Activated CD4-positive, alpha-beta T cell treated with anti-CD3 and anti-CD28 coated beads for 24 hours (primary cell): ENCODE measurements at regions not wholly inside any gene's neighbourhood (a gene's known extent, or its start where the extent isn't known, plus 50 kb on each side); places are given as distances from the start of the nearest gene placed in this dataset.
"Not testable (repeated sequence)": the region's sequence is repeated elsewhere in the genome, so short reads cannot be mapped to it uniquely, and the experiment has no call there.

Source experiments
- DNase-seq, 2 donors: peaks; one replicate each; pipeline ENCODE4 v3.0.0-alpha.2; 2020; ENCODE audit warnings: low read depth in 2 of 2

DNA sequence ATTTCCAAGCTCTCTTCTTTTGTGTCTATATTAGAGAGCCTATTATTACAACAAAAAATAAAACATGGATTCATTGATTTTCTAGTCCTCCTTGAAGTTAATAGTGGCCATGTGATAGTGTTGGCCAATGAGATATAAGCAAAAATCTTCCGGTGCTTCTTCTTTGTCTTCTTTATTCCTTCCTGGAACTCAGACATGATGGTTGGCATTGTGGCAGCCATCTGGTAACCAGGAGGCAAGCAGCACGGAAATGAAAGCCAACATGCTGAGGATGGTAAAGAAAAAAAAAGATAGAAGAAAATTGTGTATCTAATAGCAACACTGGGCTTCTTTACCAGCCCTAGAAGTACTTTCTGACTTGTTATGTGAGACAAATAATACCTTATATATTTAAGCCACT is 50.8 kb upstream of the SEL1L start:
- DNase-seq, result no peak

DNA sequence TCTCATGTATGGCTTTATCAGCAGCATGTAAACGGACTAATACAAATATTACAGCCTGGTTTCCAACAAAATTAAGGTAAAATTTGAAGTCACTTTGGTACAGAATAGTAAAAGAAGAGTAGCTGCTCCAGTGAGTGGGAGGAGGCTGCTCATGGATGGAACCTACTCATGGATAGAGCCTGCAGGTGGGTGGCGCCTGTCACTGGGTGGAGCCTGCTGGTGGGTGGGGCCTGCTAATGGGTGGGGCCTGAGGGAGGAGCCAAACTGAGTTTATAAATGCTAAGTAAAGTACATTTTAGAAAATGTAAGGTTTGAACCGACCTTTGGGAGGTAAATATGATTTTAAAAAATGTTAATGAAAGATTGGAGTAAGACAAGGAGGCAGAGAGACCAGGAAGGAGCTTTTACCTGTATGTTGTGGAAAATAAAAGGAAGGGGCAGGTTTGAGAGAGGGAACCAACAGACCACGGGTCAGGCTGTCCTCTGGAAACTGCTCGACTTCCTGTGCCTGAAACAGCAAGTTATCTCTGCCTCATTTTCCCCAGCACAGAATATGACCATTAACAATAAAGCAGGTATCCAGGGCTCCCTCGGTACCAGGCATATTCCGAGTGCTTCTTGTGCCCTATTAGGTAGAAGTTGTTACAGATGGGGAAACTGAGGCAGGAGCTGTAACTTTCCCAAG is 55.9 kb upstream of the SEL1L start:
- no peak for DNase-seq

DNA sequence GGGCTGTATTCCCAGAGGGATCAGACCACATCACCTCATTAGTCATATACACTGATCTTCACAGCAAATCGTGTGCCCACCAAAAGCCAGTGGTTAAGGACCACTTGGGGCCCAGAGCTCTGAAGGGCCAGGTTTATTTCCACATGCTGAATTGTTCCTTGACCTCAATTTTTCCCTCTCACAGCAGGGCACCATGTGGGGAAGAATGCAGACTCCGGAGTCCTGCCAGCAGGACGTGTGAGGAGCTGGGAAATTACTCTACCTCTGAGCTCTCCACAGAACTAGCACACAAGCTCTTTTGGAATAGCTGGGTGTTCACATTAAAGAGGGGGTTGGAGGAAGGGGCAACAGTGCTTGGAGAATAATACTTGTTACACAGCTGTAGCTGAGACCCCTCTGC is 57.6 kb upstream of the SEL1L start:
- DNase-seq, result no peak

DNA sequence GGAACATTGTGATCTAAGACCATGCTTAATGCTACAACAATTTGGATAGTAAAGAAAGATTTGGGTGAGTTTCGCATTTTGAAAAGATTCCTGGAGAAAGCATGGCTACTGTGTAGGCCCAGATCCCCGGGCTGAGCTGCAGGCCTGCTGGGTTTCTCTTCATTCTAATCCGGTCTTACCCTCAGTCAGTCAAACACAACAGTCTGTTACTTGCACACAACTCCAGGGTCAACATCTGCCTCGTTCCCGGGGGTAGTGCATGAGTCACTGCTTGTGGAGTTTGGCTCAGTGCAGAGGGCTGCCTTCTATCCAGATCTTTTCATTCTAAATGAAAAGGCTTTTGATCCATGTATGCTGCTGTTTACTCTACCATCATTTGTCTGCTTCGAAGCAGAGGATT is 60.4 kb upstream of the SEL1L start:
- no peak for DNase-seq

DNA sequence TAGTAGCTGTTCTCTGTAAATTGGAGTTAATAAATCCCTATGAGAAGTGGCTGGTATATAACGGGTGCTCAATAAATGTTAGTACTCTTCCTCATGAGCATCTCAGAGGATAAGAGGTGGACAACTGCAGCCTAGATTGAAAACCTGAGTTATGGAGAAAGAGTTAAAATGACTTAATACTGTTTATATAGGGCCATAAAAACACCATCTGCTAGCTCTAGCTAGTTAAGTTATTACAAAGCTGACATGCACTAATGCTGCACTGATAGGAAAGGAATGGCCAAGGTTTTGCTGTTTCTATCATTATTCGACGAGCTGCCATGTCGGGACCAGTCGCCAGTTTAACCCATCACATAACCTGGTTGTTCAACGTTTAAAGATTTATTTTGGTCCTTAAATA is 72.0 kb upstream of the SEL1L start:
- no peak for DNase-seq

DNA sequence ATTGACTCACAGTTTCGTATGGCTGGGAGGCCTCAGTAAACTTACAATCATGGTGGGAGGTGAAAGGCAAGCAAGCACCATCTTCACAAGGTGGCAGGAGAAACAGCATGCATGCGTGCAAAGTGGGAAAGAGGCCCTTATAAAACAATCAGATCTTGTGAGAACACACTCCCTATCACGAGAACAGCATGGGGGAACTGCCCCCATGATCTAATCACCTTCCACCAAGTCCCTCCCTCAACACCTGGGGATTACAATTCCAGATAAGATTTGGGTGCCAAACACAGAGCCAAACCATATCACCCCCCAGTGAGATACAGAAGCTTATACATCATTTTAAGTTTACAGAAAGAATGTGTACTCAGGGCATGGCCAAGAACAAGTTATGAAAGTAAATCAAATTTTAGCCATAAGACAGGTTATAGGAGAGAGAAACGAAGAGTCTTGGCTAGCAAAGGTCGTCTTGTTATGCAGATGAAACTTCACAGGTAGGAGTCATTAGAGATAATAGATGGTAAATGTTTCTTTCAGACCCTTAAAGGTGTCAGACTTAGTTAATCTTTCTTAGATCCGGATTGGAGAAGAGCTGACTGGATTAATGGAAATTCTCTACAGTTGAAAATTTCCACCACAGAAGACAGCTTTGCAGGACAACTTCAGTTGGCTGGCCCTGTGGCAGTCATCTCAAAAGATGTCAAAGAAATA is 79.8 kb upstream of the SEL1L start:
- no peak for DNase-seq

DNA sequence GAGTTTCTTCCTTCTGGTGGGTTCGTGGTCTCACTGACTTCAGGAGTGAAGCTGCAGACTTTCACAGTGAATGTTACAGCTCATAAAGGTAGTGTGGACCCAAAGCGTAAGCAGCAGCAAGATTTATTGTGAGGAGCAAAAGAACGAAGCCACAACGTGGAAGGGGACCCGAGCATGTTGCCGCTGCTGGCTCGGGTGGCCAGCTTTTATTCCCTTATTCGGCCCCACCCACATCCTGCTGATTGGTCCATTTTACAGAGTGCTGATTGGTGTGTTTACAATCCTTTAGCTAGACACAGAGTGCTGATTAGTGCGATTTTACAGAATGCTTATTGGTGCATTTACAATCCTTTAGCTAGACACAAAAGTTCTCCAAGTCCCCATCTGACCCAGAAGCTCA is 80.6 kb upstream of the SEL1L start:
- not testable (repeated sequence) for DNase-seq

DNA sequence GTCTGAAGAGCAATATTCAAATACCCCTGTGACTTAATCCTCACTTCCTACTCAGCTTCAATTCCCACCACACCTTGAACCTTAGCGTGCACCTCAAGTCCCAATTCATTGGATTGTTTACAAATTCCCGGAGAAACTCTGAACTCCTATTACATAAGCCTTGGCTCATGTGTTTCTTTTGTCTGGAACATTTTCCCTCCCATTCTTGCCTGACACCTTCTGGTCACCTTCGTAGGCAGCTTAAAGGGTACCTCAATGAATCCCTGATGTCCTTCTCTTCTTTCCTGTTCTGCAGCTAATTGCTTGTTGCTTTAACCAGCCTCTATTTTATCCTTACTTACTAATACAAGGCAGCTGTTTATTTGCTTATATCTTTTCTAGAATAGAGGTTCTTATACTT is 85.0 kb upstream of the SEL1L start:
- no peak for DNase-seq

DNA sequence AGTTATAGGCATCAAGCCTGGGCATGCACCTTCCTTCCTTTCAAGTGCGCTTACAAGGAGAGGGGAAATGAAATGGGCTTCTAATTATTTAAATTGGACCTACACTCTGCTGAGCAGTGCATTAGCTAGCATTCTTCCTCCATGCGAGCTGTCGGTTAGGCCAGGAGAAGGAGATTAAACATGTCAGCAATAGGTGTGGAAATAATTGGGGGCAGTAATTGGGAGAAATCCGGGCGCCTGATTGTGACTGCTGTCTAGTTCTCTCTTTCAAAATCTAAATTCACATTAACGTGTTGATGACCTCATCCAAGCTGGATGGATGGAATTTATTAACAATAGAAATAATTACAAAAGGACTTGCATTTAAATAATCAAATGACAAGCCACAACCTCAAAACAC is 86.2 kb upstream of the SEL1L start:
- no peak for DNase-seq

DNA sequence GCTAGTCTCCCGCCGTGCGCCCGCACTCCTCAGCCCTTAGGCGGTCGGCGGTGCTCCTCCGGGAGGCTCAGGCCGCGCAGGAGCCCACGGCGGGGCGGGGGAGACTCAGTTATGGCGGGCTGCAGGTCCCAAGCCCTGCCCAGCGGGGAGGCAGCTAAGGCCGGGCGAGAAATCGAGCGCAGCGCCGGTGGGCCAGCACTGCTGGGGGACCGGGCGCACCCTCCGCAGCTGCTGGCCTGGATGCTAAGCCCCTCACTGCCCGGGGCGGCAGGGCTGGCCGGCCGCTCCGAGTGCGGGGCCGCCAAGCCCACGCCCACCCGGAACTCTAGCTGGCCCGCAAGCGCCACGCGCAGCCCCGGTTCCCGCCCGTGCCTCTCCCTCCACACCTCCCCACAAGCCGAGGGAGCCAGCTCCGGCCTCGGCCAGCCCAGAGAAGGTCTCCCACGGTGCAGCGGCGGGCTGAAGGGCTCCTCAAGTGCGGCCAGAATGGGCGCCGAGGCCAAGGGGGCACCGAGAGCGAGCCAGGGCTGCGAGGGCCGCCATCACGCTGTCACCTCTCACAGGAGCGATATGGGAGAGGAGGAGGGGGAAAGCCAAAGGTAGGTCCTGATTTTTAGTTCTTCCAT is 90.2 kb upstream of the SEL1L start:
- not testable (repeated sequence) for DNase-seq

DNA sequence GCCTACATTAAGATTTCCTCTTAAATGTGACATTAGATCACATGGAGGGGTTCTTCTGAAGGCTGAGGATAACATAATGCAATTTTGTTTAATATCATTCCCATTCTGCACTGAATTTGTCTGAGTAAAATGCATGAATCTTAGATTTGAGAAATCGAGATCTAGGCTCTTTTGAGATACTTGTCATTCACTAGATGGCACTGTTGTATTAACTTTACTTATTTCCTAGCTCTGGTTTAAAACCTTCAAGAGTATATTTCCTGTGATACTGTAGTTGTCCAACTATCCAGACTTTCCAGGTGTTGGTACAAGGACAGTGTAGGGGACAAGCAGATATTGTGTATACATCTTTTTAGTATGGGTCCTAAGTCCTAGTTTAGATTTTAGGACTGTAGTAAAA is 91.7 kb upstream of the SEL1L start:
- DNase-seq, result no peak

DNA sequence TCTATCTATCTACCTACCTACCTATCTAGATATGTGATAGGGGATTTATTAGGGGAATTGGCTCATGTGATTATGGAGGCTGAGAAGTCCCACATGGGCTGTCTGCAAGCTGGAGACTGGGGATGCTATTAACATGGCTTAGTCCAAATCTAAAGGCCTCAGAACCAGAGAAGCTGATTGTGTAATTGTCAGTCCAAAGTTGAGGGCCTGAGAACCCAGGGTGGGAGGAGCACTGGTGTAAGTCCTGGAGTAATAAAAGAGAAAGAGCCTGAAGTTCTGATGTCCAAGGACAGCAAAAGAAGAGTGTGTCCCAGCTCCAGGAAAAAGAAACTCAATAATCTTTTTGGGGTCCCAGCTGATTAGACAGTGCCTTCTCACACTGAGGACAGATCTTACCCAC is 98.5 kb upstream of the SEL1L start:
- DNase-seq, result no peak

DNA sequence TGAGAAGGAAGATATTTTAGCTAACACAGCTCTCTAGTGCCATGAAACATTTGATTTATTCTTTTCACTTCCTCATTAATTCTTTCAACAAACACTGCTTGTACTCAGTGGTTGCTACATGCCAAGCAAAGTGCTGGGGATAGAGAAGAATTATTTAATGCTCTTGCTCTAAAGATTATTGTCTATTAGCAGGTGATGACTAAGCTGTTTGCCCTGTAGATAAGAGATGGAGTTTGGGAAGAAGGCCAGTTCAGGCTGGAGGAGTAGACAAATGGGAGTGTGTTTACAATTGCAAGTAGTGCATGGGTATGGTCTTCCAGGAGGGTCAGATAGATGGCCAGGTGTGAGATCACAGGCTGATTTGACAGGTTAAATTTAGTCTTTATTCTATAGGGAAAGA is 99.8 kb upstream of the SEL1L start:
- DNase-seq, result no peak

DNA sequence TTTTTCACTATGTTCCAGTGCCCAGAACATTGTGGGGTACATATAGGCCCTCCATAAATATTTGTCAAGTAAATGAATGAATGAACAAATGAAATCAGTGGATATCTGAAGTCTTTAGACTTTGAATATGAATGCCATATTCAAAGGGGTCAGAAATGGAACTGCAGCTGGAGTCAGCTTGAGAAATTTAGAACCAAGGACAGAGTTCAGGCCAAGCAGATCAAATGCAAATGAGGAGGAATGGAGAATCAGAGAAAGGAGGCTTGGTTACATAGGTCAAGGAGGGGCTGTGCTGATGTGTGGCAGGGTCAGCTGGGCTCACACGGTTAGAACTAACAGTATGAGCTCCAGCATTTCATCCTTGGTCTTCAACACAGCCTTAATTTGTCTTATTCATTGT is 104.0 kb upstream of the SEL1L start:
- no peak for DNase-seq

DNA sequence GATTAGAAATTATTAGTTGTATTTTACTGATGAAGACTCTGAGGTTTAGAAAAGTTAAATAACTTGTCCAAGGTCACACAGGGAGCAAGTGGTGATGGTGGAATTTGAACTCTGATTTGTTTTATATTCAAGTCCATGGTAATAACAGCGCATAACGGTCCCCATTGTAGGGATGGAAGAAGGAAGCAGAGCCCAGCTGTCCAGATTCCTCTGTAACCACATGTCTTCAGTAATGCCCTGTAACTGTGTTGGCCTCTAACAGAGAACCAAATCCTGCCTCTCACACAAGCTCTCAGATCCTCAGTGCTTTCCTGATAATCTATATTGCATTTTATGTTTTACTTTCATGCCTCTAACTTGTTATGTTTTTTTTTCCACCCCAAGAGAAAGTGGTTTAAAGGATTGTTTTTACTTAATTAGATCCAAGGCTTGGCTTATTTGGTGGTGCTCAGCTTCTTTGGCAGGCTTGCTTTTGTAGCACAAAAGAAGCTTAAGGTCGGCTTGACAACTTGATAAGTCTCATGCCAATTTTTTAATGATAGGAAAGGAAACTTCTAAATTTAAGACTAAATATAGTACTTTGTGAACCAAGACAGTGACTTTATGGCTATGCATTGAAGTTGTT is 105.1 kb upstream of the SEL1L start:
- DNase-seq, result no peak

DNA sequence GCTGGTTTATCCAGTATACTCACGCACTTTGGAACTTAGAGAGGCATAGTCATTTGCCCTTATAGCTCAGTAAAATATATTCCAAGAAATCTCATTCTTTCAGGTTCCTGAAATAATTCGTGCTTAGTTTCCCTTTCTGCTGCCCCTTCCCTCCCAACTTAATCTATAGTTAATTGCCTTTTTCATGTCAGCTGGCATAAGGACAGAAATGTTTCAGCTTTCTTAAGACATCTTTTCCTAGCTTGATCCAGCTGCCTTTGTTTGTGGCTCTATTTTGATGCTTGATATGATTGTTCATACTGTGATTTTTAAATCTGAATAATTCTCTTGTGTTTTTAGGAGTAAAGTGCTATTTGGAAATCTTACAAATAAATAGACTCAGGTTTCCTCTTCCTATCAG is 120.0 kb upstream of the SEL1L start:
- DNase-seq, result no peak

DNA sequence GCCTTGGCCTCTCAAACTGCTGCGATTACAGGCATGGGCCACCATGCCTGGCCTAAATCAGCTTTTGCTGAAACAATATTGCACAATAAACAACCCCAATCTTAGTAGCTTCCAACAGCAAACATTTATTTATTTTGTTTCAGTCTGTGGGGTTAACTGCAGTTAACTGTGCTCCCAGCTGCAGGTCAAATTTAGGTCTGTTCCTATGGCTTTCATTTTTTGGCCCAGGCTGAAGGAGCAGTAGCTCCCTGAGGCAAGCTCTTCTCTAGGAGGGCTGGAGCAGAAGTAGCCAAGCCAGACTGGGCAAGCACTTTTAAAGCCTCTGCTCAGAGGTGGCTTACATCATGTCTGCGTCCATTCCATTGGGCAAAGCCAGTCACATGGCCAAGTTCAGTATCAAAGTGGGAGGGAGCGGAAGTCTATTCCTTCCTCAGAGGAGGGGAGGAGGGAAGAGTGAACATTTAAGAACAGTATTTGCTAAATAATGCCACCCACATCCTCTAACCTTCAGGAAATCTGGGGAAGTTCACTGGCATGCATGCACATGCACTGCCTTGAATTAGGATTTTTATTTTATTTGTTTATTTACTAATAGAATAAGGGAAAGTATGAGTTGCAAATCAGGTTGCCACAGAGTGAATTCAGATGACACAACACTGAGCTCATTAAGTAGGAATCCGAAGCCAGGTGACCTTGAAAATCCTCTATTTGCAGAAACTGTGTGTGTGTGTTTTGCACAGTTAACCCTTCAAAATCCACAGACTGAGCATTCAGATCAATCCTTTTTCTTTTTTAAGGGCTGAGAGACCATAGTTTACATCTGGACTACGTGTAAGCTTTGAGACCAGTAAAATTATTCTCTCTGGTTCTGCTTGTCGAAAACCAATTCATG is 122.0 kb upstream of the SEL1L start:
- DNase-seq, result no peak

DNA sequence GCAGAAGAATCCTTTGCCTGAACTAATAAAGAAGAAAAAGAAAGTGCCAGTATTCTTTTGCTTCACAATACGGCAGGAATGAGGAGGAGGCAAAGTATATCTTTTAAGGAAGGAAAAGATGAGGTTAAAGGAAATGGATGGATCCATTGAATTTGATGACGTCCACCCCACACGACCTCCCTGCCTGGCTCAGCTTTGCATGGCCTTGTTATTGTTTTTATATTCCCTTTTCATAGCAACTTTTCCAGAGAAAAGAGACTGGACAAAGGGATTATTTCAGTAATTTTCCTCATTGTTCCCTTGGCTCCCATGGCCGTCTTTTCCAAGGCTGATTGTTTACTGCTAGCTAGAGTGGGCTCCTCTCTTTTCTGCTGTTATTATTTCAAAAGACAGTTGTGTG is 123.2 kb upstream of the SEL1L start:
- no peak for DNase-seq

DNA sequence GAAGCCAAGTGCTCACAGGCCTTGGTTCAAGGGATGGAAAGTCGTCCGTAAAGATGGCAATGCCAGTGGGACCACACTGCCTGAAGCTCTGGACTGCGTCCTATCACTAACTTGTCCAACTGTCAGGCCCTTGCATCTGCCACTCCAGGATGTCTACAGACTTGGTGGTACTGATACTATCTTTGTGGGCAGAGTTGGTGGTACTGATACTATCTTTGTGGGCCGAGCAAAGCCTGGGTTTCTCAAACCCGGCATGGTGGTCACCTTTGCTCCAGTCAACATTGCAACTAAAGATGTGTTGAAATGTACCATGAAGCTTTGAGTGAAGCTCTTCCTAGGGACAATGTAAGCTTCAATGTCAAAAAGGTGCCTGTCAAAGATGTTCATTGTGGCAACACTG is 128.4 kb upstream of the SEL1L start:
- no peak for DNase-seq

DNA sequence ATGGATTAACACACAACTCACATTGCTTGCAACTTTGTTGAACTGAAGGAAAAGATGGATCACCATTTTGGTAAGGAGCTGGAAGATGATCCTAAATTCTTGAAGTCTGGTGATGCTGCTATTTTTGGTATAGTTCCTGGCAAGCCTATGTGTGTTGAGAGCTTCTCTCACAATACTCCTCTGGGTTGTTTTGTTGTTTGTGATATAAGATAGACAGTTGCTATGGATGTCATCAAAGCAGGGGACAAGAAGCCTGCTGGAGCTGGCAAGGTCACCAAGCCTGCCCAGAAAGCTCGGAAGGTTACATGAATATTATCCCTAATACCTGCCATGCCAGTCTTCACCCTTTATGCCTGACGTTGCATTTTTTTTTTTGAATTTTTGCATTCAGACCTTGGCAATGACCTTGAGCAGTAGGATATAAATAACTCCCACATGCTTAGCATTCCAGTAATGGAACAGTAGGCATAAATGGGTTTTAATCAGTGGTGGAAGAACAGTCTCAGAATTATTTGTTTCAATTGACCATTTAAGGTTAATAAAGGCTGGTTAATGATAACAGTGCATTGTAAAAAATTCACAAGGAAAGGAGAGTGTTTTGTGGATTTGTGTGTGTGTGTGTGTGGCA is 129.0 kb upstream of the SEL1L start:
- no peak for DNase-seq

DNA sequence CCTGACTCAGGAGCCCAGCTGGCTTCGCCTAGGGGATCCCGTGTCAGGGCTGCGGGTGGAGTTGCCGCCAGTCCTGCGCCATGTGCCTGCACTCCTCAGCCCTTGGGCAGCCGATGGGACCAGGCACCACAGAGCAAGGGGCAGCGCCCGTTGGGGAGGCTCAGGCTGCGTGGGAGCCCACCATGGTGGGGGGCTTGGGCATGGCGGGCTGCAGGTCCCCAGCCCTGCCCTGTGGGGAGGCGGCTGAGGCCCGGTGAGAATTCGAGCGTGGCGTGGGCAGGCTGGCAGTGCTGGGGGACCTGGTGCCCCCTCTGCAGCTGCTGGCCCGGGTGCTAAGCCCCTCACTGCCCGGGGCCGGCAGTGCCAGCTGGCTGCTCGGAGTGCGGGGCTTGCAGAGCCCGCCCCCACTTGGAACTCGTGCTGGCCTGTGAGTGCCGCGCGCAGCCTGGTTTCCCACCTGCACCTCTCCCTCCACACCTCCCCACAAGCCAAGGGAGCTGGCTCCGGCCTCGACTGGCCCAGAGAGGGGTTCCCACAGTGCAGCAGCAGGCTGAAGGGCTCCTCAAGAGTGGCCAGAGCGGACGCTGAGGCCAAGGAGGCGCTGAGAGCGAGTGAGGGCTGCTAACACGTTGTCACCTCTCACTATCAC is 135.1 kb upstream of the SEL1L start:
- DNase-seq, result no peak
